RWPE1 (cell line): ENCODE measurements at regions not wholly inside any gene's neighbourhood (a gene's known extent, or its start where the extent isn't known, plus 50 kb on each side); places are given as distances from the start of the nearest gene placed in this dataset.

Source experiments
- CTCF ChIA-PET: fragments of 350-600 bp; sonication (Branson Sonifier 250); formaldehyde crosslinking; extraction: SDS; loops from one replicate; lab custom pipeline; 2021; lab: Yijun Ruan, JAX
- POLR2A ChIA-PET: fragments of 400-600 bp; formaldehyde crosslinking; extraction: SDS; loops from one replicate; lab custom pipeline; 2020; ENCODE audit warnings: antibody characterized with exemption; ENCODE audit not compliant: low non-redundant PET; lab: Yijun Ruan, JAX
- DNase-seq: peaks from one replicate; pipeline ENCODE4 v3.0.0; 2012; ENCODE audit warnings: low spot score
- H3K27ac ChIP-seq: fragments of 450-650 bp; 2 replicates; pipeline ENCODE4 v1.5.1; 2017
- TF ChIP-seq, protein P1 (sequence below): fragments of 450-650 bp; conservative IDR thresholded peaks from 2 replicates; pipeline ENCODE4 v1.5.1; 2017; ENCODE audit warnings: low read depth, mild to moderate bottlenecking

DNA sequence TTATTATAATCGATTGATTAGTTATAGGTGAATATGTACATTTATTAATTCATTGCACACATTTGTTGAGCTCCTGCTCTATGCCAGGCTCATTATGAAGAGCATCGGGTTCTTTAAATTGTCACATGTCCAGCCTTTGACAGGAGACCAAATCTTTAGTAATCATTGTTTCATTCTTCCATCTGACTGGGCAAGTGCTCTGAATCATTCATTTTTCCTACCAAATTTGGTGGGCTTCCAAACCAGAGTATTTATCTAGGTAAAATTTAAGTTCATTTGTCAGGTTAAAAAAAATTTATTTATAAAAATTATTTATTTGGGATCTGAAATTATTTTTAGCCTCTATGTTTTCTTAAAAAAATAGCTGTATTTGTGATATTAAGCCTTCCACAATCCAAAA is 404.9 kb upstream of the MMS22L start:
- H3K27ac ChIP-seq = no peak overlapping the region
- DNase-seq = no peak
- TF ChIP-seq, protein P1, sequence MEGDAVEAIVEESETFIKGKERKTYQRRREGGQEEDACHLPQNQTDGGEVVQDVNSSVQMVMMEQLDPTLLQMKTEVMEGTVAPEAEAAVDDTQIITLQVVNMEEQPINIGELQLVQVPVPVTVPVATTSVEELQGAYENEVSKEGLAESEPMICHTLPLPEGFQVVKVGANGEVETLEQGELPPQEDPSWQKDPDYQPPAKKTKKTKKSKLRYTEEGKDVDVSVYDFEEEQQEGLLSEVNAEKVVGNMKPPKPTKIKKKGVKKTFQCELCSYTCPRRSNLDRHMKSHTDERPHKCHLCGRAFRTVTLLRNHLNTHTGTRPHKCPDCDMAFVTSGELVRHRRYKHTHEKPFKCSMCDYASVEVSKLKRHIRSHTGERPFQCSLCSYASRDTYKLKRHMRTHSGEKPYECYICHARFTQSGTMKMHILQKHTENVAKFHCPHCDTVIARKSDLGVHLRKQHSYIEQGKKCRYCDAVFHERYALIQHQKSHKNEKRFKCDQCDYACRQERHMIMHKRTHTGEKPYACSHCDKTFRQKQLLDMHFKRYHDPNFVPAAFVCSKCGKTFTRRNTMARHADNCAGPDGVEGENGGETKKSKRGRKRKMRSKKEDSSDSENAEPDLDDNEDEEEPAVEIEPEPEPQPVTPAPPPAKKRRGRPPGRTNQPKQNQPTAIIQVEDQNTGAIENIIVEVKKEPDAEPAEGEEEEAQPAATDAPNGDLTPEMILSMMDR = no peak
- ChIA-PET POLR2A (no interaction called here), CTCF (no interaction called here)

DNA sequence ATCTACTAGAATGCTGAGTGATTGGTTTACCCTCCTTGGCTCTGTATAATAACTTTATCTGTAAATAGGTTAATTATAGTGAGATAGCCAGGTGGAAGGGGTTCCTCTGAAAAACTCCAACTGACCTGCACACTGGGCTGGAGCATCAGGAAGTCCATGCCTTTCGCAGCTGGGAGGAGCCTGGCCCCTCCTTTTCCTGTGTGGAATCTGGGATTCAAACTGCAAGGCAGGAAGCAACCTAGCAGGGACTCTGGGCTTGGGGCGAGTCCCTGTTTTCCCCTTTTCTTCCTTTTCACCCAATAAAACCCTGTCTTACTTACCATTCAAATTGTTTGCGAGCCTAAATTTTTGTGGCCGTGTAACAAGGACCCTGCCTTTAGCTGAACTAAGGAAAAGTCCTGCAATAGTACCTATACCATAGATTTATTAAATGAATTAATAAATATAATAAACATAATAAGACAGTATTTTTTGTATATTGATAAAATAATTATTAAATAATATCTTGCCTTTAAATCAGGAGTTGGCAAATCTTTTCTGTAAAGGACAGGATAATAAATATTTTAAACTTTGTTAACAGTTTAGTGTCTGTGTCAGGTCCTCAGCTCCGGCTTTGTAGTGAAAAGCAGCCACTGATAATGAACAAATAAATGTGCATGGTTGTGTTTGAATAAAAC is 406.2 kb upstream of the MMS22L start:
- TF ChIP-seq, protein P1 = no peak
- no peak for DNase-seq
- no peak overlapping the region for H3K27ac ChIP-seq
- ChIA-PET POLR2A (no interaction called here), CTCF (no interaction called here)

DNA sequence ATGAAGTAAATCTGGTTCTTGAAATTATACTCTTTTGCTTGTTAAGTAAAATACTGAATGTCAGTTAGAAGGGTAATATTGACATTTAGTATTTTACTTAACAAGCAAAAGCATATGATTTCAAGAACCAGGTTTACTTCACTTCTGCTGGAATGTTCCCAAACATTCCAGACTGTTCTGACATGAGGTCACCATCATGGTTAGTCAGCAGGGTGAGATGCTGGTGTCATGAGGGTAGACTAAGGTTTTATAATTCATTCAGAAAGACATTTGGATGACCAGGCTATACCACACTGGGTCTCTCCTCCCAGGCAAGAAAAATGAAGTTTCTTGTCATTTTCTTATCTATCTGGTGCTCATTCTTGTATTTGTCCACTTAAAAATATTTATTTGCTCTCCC is 414.4 kb upstream of the MMS22L start:
- ChIA-PET POLR2A (no interaction called here), CTCF (no interaction called here)
- TF ChIP-seq, protein P1 = no peak
- H3K27ac ChIP-seq = no peak overlapping the region
- no peak for DNase-seq

DNA sequence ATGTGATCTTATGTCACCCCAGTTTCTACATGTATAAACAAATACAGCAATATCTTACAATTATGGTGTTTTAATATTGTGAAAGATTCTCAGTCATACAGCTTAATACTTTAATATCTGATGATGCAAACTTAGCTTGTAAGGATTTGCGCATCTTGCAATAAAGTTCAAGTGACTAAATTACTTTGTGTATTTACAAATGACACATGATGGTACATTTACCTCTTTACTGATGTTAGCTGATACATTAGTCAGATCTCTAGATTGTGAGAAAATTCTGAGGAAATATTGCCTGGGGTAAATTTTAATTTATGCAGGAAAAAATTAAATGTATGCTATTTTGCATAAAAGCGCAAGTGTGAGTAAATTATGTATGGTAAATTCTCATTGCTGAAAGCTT is 418.8 kb upstream of the MMS22L start:
- DNase-seq = no peak
- CTCF ChIA-PET = interaction anchor here (0.7 kb wide), 1 partner anchor 102 kb away, joined by 4 read pairs; no protein-coding TSS in a partner anchor
- H3K27ac ChIP-seq = no peak overlapping the region
- TF ChIP-seq, protein P1 = no peak
- POLR2A ChIA-PET = no interaction called here

DNA sequence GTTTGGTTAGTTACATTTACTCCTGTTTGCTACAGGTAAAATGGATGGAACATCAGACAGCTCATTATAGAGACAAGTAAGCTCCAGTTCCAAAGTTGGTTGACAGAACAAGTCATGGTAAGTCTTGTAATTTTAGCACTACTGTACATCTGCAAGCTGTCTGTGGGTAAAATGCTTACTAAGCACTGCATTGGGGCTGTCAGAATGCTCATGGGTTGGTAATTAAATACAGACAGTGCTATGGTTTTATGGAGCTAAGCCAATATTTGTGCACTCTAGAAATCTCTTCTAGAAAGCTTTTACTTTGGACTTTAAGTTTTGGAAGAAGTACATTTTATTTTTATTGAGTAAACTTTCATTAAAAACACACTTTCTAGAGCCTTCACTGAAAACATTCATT is 419.2 kb upstream of the MMS22L start:
- ChIA-PET POLR2A (no interaction called here), CTCF (interaction anchor here (0.7 kb wide), 1 partner anchor 31 kb away, joined by 4 read pairs; no protein-coding TSS in a partner anchor)
- TF ChIP-seq, protein P1 = no peak
- no peak for DNase-seq
- no peak overlapping the region for H3K27ac ChIP-seq

DNA sequence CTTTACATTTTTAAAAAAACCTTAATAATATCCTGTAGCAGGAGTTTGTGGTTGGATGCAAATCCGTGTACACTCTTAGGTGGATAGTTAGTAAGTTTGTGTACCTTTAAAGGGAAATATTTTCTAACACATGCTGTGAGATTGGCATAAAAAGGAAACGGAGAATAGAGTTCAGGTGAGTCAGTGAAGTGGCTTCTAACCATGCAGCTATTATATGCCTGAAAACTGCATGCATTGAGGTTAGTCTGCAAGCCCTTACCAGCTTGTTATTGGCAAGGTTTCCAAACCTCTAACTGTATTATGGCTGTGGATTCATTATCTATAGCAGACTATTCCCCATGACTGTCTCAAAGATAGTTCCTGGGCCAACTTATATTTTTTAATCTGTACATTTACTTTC is 420.6 kb upstream of the MMS22L start:
- TF ChIP-seq, protein P1 = no peak
- ChIA-PET CTCF (no interaction called here), POLR2A (no interaction called here)
- no peak for DNase-seq
- H3K27ac ChIP-seq = no peak overlapping the region
